GM18951 (cell line): ENCODE measurements at regions not wholly inside any gene's neighbourhood (a gene's known extent, or its start where the extent isn't known, plus 50 kb on each side); places are given as distances from the start of the nearest gene placed in this dataset.

Experiments used
- POLR2A ChIP-seq: IDR thresholded peaks from 4 replicates; pipeline ENCODE4 v1.6.1; 2011; ENCODE audit warnings: mild to moderate bottlenecking; ENCODE audit not compliant: insufficient read length, insufficient read depth; ENCODE audit errors: extremely low read depth
- in situ Hi-C: fragments of 300-500 bp; cut with MboI; formaldehyde crosslinking; loops from one replicate; pipeline ENCODE4 v1.12.0; 2022; ENCODE audit warnings: low sequenced_read_pairs, mixed read lengths, inconsistent platforms; ENCODE audit not compliant: unreplicated experiment

DNA sequence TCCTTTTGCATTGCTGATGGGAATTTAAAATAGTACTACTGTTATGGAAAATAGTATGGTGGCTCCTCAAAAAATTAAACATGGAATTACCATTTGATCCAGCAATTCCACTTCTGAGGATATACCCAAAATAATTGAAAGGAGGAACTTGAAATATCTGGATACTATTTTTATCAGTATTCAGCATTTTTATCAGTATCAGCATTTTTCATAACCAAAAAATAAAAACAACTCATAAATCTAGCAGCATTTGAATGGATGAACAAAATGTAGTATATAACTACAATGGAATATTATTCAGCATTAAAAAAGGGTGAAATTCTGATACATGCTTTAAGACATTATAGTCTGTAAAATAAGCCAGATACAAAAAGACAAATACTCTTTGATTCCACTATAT, 763.4 kb upstream of the MAN1A1 start:
- in situ Hi-C loops = no loop called here
- TF ChIP-seq POLR2A = no peak

DNA sequence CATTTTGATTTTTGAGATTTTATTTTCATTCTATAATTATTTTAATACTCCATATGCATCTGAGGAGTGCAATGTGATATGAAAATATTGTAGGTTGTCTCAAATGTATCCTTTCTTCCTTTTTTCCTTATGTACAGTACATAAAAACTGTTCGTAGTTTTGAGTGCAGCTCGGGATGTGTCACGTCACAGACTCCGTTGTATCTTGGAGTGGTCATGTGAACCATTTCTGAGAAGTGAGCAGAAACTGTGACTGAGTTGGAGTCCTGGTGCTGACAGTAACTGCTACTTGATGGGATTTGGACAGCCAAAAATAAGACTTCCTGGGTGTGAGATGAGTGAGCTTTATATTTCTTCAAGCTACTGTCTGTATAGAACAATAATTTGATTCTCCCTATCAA, 761.4 kb upstream of the MAN1A1 start:
- no peak for TF ChIP-seq POLR2A
- in situ Hi-C loops = no loop called here

DNA sequence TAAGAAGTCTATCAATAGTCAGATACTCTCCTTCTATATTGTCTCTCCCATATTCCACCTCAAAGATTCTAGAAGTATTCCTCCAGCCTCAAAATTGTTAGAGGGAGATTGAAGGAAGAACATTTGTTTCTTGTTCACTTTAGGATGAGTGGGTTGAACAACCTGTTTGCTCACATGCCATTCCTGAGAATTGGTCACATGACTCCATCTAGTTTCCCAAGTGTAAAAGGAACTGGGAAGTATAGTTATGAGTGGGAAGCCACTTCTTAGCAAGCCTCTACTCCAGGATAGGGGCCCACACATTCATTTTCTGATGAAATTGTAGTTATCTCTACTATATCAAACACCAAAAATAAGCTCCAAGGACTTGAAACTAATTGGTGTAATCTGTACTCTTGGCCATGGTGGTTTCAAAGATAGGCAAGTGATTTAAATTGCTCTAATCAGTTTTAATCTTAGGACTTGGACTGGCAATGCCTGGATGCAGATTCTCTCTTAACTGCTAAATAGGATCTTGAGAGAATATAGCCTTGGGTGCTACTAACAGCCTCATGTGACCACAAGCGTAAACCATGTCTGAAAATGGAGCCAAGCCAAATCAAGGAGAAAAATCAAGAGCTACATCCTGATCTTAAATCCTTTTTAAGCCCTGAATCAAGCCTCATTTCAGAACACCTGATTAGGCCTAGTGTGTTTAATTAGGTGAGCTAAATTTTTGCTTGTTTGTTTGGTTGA, 758.7 kb upstream of the MAN1A1 start:
- in situ Hi-C loops = no loop called here
- TF ChIP-seq POLR2A = no peak

DNA sequence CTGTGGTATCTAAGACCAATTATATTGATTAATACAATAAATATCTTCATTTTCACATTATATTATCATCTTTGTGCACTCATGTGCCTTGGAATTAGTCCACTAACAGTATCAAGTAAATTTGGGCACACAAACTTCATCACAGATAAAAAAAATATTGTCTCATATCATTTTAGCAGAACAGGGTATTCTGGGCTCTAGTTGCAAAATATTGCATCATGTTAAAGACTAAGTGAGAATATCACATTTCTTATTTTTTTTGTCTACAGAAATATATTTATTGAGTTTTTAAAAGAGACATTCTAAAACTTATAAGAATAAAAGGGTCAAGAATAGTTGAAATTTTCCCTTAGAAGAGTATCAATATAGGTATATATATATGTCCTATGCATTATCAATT, 754.1 kb upstream of the MAN1A1 start:
- no peak for TF ChIP-seq POLR2A
- in situ Hi-C loops = no loop called here

DNA sequence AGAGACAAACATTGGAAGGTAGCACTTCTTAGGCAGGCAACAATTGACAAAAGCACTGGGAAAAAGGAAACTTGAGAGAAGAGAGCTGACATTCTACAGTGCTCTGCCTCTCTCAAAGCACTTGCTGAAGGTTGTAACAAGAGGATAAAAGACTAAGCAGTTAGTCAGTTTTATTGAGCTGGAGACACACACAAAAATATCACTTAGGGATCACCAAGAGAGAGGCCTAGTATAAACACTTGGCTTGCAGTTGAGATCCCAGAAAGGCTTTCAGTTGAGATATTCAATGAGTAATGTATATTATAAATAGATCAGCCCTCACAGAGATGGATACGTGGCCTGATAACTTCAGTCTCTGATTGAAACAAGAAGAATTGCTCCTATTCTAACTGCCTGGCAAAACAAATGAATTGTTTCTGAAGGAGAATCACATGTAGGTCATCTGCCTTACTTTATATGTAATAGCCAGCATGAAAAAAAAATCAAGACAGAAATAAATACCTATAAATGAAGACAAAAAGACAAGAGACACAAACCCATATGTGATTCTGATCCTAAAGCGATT, 747.2 kb upstream of the MAN1A1 start:
- TF ChIP-seq POLR2A = no peak
- in situ Hi-C loops = no loop called here

DNA sequence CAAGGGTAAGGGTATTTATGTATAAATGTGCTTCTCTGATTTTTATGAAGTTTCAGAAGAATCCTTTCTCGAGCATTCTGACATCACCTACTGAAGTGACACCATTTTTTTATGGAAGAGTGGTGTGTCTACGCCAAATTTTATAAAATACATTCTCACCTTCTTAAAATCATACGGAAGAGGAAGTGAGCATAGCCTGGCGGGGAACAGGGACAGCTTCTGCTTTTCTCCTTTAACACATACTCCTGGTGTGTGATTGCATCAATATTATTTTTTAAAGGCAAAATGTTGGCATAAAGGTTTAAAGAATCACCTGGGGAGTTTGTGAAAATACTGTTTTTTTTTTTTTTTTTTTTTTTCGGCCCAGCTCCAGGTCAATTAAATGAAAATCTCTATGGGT, 733.6 kb upstream of the MAN1A1 start:
- in situ Hi-C loops = no loop called here
- no peak for TF ChIP-seq POLR2A

DNA sequence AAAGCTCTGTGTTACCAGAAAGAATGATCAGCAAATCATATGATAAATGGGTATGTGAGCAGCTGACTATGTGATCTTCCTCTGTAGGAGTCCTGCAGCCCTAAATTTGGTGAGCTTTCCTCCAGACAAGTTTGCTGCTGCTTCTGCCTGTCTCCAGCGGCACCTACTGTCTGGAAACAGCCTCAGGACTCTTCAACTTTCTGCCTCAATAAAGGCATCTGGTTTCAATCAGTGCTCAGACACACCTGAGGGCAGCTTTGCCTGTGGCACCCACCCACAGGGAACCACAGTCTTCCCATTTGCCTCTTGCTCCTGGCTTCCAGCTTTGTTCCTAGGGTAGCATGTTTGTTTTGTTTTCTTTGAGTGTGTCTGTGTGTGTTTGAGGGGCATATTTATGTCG, 727.9 kb upstream of the MAN1A1 start:
- TF ChIP-seq POLR2A = no peak
- in situ Hi-C loops = no loop called here

DNA sequence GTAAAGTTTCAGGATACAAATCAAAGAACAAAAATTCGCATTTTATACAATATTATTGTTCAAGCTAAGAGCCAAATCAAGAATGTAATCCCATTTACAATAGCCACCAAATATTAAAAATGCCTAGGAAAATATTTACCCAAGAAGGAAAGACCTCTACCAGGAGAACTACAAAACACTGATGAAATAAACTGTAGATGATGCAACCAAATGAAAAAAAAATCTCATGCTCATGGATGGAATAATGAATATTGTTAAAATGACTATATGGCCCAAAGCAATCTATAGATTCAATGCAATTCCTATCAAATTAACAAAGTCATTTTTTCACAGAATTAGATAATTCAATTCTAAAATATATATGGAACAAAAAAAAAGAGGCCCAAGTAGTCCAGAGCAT, 708.8 kb upstream of the MAN1A1 start:
- in situ Hi-C loops = no loop called here
- TF ChIP-seq POLR2A = no peak

DNA sequence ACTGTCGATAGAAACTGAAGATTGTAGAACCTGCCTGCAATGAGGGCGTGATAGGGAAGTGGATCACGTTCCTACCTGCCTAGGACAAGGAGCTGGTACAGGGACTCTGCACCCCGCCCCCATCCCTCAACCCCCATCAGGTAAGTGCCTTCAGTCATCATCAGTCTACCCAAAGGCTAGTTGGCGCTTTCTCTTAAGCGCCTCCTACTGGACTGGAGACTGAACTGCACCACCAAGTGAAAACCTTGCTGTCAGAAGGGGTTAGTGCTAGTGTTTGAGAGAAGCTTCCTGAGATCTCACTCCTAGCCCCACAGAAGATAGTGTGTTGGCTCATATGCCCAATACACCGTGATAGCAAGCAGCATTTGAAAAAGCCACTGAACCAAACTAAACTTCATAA, 706.5 kb upstream of the MAN1A1 start:
- in situ Hi-C loops = no loop called here
- TF ChIP-seq POLR2A = no peak

DNA sequence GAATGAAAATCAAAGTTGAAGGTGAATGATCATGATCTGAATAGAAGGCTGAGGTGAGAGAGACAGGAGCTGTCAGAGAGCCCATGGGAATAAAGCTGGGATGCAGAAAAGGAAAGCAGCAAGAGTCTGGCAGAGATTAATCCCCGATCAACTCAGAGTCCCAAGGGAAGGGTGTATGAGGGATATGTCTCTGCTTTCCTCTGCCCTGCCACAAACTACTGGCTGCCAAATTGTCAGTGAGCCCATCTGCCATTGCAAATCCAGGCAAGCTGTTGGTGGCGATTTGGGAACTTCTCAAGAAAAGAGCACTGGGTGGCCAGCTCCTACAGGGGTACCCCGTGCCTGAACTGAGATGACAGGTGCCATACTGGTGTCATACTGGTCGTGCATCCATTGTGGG, 705.5 kb upstream of the MAN1A1 start:
- in situ Hi-C loops = no loop called here
- no peak for TF ChIP-seq POLR2A

DNA sequence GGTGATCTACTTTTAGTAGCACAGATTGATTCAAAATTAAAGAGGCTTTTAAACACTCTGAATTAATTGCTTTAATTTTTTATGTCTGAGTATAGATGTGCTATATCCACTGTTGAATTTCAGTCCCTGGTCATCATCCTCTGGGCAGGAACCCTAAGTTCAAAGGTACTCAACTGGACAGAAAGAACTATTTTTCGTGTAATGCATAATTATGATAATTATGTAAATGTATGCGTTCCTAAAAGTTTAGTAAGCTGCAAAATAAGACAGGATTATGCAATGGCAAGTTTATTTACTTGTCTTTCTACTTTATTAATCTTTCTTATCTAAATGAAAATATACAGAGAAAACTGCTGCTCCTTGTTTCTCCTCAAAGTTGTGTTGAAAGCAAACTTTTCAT, 690.1 kb upstream of the MAN1A1 start:
- no peak for TF ChIP-seq POLR2A
- in situ Hi-C loops = no loop called here

DNA sequence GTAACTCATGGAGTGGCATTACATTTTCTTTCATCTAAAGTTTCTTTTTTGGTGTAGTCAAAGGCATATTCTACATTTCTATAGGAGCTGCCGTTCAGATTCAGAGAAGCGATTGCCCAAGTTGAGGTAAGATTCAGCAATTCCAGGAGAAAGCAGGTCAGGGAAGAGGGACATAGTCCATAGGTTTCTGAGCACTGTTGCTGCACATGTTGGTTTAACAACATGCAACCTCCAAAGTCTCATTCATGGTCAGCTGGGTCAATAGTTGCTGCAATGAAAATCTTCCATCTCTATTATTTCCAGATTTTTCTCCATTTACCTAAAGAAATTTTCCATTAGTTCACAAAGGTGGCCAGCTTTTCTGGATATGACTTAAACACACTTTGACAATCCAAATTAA, 682.3 kb upstream of the MAN1A1 start:
- in situ Hi-C loops = no loop called here
- no peak for TF ChIP-seq POLR2A

DNA sequence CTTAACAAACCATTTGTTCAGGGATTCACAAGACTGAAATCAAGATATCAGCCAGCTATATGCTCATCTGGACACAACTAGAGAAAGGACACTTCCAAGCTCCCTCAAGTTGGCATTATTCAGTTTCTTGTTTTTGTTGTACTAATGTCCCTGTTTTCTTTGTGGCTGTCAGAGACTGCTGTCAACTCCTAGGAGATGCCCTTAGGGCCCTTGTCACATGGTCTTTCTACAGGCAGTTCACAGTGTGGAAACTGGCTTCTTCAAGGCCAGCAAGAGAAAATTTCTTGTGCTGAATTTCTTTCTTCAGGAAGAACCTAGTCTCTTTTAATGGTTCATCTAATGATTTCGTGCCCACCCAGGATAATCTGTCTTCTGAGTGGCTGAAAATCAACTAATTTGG, 677.2 kb upstream of the MAN1A1 start:
- in situ Hi-C loops = no loop called here
- no peak for TF ChIP-seq POLR2A

DNA sequence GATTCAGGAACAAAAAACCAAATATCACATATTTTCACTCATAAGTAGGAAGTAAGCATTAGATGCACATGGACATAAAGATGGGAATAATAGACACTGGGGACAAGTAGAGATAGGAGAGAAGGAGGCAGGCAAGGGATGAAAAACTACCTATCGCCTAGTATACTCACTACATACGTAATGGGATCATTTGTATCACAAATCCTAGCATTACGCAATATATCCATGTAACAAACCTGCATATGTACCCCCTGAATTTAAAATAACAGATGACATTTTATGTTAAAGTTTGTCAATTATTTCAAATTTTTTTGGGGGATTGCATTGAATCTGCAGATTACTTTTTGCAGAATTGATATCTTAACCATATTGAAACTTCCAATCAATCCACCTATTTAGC, 660.5 kb upstream of the MAN1A1 start:
- in situ Hi-C loops = no loop called here
- no peak for TF ChIP-seq POLR2A
